HepG2 (cell line): ENCODE measurements at regions not wholly inside any gene's neighbourhood (a gene's known extent, or its start where the extent isn't known, plus 50 kb on each side); places are given as distances from the start of the nearest gene placed in this dataset.

ENCODE experiments used
- ATAC-seq: fragments of 200-7000 bp; cut with Tn5 transposase; 3 replicates; pipeline ENCODE4 v1.9.1; 2020; ENCODE audit warnings: mild to moderate bottlenecking, moderate library complexity
- BruUV-seq: library from RNA; stranded (reverse); fragments of 400-500 nt; replicated peaks from 2 replicates; lab custom pipeline; 2021; lab: Mats Ljungman, UMichigan
- CTCF ChIA-PET: fragments of 300-600 bp; formaldehyde crosslinking; extraction: SDS; loops from one replicate; lab custom pipeline; 2021; ENCODE audit warnings: low total read pairs, inconsistent platforms, low intra/inter-chr PET ratio; lab: Yijun Ruan, JAX
- POLR2A ChIA-PET: fragments of 350-600 bp; sonication (Branson Sonifier 250); formaldehyde crosslinking; loops from one replicate; lab custom pipeline; 2020; ENCODE audit warnings: antibody characterized with exemption, inconsistent platforms; lab: Yijun Ruan, JAX
- DNase-seq: peaks from one replicate; pipeline ENCODE4 v3.0.0-alpha.2; 2015; ENCODE audit warnings: low spot score
- FAIRE-seq: peaks from 3 replicates; lab custom pipeline; 2011; peaks lifted over from hg19 to GRCh38; lab: Jason Lieb, UNC
- H2AFZ ChIP-seq: one replicate; pipeline ENCODE4 v1.6.1; 2011; ENCODE audit warnings: low read length, inconsistent platforms
- H3K27ac ChIP-seq: fragments of 300-600 bp; 3 replicates; pipeline ENCODE4 v1.8.0; 2011; ENCODE audit warnings: mixed run types, mild to moderate bottlenecking, mixed read lengths, low read length, inconsistent platforms; ENCODE audit not compliant: insufficient read depth; ENCODE audit errors: extremely low read length
- H3K27me3 ChIP-seq, 2 experiments: fragments of 200-600 bp in 1 of 2; 2 replicates in 1 of 2; 3 replicates in 1 of 2; pipeline versions ENCODE4 v1.6.0 to v1.8.0; 2011; ENCODE audit warnings: low read length in 2 of 2, mild to moderate bottlenecking in 2 of 2, moderate library complexity in 2 of 2, inconsistent platforms in 1 of 2; ENCODE audit not compliant: insufficient read depth in 2 of 2, control insufficient read depth in 1 of 2
- H3K36me3 ChIP-seq, 2 experiments: fragments of 200-600 bp in 1 of 2; replicated peaks in 1 of 2; 2 replicates in 1 of 2; 3 replicates in 1 of 2; pipeline versions ENCODE4 v1.5.1 to v1.8.0; 2011; ENCODE audit warnings: low read length in 2 of 2, inconsistent platforms in 1 of 2; ENCODE audit not compliant: insufficient read depth in 2 of 2, control insufficient read depth in 1 of 2
- H3K4me1 ChIP-seq: 2 replicates; pipeline ENCODE4 v1.5.1; 2012; ENCODE audit warnings: low read length, inconsistent platforms; ENCODE audit not compliant: insufficient read depth
- H3K4me2 ChIP-seq: 2 replicates; pipeline ENCODE4 v1.6.0; 2011; ENCODE audit warnings: low read depth, low read length, inconsistent platforms
- H3K4me3 ChIP-seq, 3 experiments: fragments of 200-600 bp in 1 of 3; sonication (generic), shearing (Covaris generic) in 1 of 3; replicated peaks in 1 of 3; 2 replicates each; pipeline ENCODE4 v1.5.1; 2011 to 2016; ENCODE audit warnings: low read length in 3 of 3, inconsistent platforms in 2 of 3, low read depth in 2 of 3, mild to moderate bottlenecking in 2 of 3, control low read depth in 1 of 3, mixed read lengths in 1 of 3; ENCODE audit not compliant: insufficient read depth in 1 of 3
- H3K79me2 ChIP-seq: one replicate; pipeline ENCODE4 v1.6.1; 2011; ENCODE audit warnings: low read length, inconsistent platforms; ENCODE audit not compliant: insufficient read depth
- H3K9ac ChIP-seq: 2 replicates; pipeline ENCODE4 v1.6.0; 2011; ENCODE audit warnings: mild to moderate bottlenecking, low read depth, low read length, inconsistent platforms; ENCODE audit not compliant: insufficient read depth
- H3K9me3 ChIP-seq: 2 replicates; pipeline ENCODE4 v1.5.1; 2012; ENCODE audit warnings: mild to moderate bottlenecking, low read length
- H4K20me1 ChIP-seq: 2 replicates; pipeline ENCODE4 v1.6.0; 2011; ENCODE audit warnings: inconsistent platforms, mild to moderate bottlenecking, low read length, moderate library complexity; ENCODE audit not compliant: insufficient read depth
- HMGA1 ChIP-seq: sonication (generic); formaldehyde crosslinking; conservative IDR thresholded peaks from 2 replicates; pipeline ENCODE4 v1.4.0; 2020; ENCODE audit warnings: missing genetic modification reagents
- IKZF4 ChIP-seq: sonication (generic); formaldehyde crosslinking; IDR thresholded peaks from 2 replicates; pipeline ENCODE4 v1.5.1; 2020; ENCODE audit warnings: borderline replicate concordance, mild to moderate bottlenecking, low read depth, missing genetic modification reagents; ENCODE audit errors: not compliant biosample characterization
- KDM6A ChIP-seq: IDR thresholded peaks from 2 replicates; pipeline ENCODE4 v1.6.1; 2016; ENCODE audit warnings: low read depth
- MAZ ChIP-seq, 2 experiments: sonication (generic) in 1 of 2; formaldehyde crosslinking in 1 of 2; IDR thresholded peaks; 2 replicates each; pipeline versions ENCODE4 v1.5.0 to v1.6.1; 2012 to 2020; ENCODE audit warnings: low read depth in 2 of 2, mild to moderate bottlenecking in 2 of 2, borderline replicate concordance in 1 of 2, improper control_type of control experiment in 1 of 2, low read length in 1 of 2, missing genetic modification reagents in 1 of 2, moderate library complexity in 1 of 2
- MIER3 ChIP-seq: IDR thresholded peaks from 2 replicates; pipeline ENCODE4 v1.6.1; 2016; ENCODE audit warnings: missing compliant biosample characterization, borderline replicate concordance
- NONO ChIP-seq, 2 experiments: fragments of 450-650 bp in 1 of 2; sonication (generic) in 1 of 2; formaldehyde crosslinking in 1 of 2; IDR thresholded peaks in 1 of 2; conservative IDR thresholded peaks in 1 of 2; 2 replicates each; pipeline versions ENCODE4 v1.6.1 to v1.8.0; 2017 to 2022; ENCODE audit warnings: mild to moderate bottlenecking in 1 of 2, missing genetic modification reagents in 1 of 2, moderate library complexity in 1 of 2
- PHF20 ChIP-seq: sonication (generic); formaldehyde crosslinking; IDR thresholded peaks from 2 replicates; pipeline ENCODE4 v1.5.0; 2020; ENCODE audit warnings: mild to moderate bottlenecking, missing genetic modification reagents
- POLR2AphosphoS5 ChIP-seq: IDR thresholded peaks from 2 replicates; pipeline ENCODE4 v1.6.1; 2012; ENCODE audit warnings: low read depth, low read length
- SMAD3 ChIP-seq: sonication (generic); formaldehyde crosslinking; IDR thresholded peaks from 2 replicates; pipeline ENCODE4 v1.4.0; 2020; ENCODE audit warnings: missing genetic modification reagents
- SRSF9 ChIP-seq: fragments of 200-400 bp; formaldehyde crosslinking; IDR thresholded peaks from 2 replicates; pipeline ENCODE4 v1.6.1; 2018; ENCODE audit warnings: borderline replicate concordance, mild to moderate bottlenecking, low read depth, low read length; ENCODE audit not compliant: insufficient read depth, poor library complexity, severe bottlenecking
- ZNF124 ChIP-seq: sonication (generic); formaldehyde crosslinking; IDR thresholded peaks from 2 replicates; pipeline ENCODE4 v1.4.0; 2020; ENCODE audit warnings: missing genetic modification reagents
- ZNF549 ChIP-seq: sonication (generic); formaldehyde crosslinking; IDR thresholded peaks from 2 replicates; pipeline ENCODE4 v1.5.0; 2020; ENCODE audit warnings: missing genetic modification reagents
- ZNF841 ChIP-seq: sonication (generic); formaldehyde crosslinking; IDR thresholded peaks from 2 replicates; pipeline ENCODE4 v1.8.1; 2023; ENCODE audit warnings: missing genetic modification reagents, borderline replicate concordance
- ZNF878 ChIP-seq: sonication (generic); formaldehyde crosslinking; IDR thresholded peaks from 2 replicates; pipeline ENCODE4 v1.8.1; 2023; ENCODE audit warnings: mild to moderate bottlenecking, missing genetic modification reagents, moderate library complexity
- ZNF879 ChIP-seq: sonication (generic); formaldehyde crosslinking; IDR thresholded peaks from 2 replicates; pipeline ENCODE4 v1.8.1; 2023; ENCODE audit warnings: missing genetic modification reagents
- WGBS: methylation state at CpG from one replicate; pipeline ENCODE4 v1.1.6; 2017; ENCODE audit warnings: low lambda C conversion rate; 5-methylcytosine and 5-hydroxymethylcytosine counted together
- in situ Hi-C: cut with HindIII; loops from 2 replicates; pipeline ENCODE4 v1.10.0; 2017; ENCODE audit warnings: low pct_unique_long_range_greater_than_20kb; ENCODE audit not compliant: extremely low pct_ligation_motif_present
- intact Hi-C: fragments of 100-400 bp; cut with micrococcal nuclease; formaldehyde crosslinking; loops from one replicate; pipeline ENCODE4 v1.10.0; 2022; ENCODE audit not compliant: unreplicated experiment
- TF ChIP-seq, protein P1 (sequence below): sonication (generic); formaldehyde crosslinking; IDR thresholded peaks from 2 replicates; pipeline ENCODE4 v1.4.0; 2020; ENCODE audit warnings: mild to moderate bottlenecking, missing genetic modification reagents
- TF ChIP-seq, protein P2 (sequence below): sonication (generic); formaldehyde crosslinking; IDR thresholded peaks from 2 replicates; pipeline ENCODE4 v1.4.0; 2020; ENCODE audit warnings: missing genetic modification reagents; ENCODE audit errors: not compliant biosample characterization
- TF ChIP-seq, protein P3 (sequence below): sonication (generic); formaldehyde crosslinking; IDR thresholded peaks from 2 replicates; pipeline ENCODE4 v1.4.0; 2020; ENCODE audit warnings: low read depth, missing genetic modification reagents

DNA sequence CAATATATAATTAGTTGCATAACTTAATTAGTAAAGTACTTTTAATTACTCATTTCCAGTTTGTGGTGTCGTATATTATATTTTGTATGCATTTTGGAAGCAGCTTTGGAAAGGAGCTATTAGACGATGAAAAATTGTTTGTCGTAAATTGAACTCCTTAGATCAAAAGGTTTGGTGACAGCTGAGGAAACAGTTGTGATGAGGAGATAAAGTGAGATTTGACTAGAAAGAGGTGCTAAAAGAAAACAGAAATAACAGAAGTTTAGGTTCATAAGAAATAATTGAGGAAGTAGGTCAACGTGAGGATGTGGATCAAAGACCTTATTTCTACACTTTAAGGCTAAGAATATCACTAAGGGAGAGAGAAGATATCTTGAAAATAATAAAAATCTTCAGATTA lies 141.9 kb upstream of the NETO1 start:
- in situ Hi-C loops, result no loop called here
- H3K27ac ChIP-seq, result no peak overlapping the region
- 48% methylated on average over 4 of the region's 4 CpGs for WGBS
- intact Hi-C loops, result no loop called here
- POLR2A ChIA-PET, result no interaction called here
- no peaks in the 10 kb centered on the region for H4K20me1 ChIP-seq
- no peak for FAIRE-seq
- no peaks in the 10 kb centered on the region for H3K27me3 ChIP-seq
- H3K4me3 ChIP-seq, result no peak overlapping the region
- no TSS peak for BruUV-seq
- CTCF ChIA-PET, result no interaction called here
- H3K36me3 ChIP-seq, result no peaks in the 10 kb centered on the region
- DNase-seq, result no peak
- H2AFZ ChIP-seq, result no peak overlapping the region
- TF ChIP-seq NONO (IDR thresholded peaks at IDR 0.05) (no peak), NONO (CRISPR knock-in tag; conservative IDR thresholded peaks at IDR 0.05) (no peak), HMGA1 (CRISPR knock-in tag) (no peak), SMAD3 (no peak), ZNF124 (no peak), ZNF841 (no peak), ZNF878 (no peak), POLR2AphosphoS5 (no peak), PHF20 (CRISPR knock-in tag) (no peak), KDM6A (CRISPR knock-in tag) (no peak), SRSF9 (no peak), ZNF879 (CRISPR knock-in tag) (no peak), IKZF4 (CRISPR knock-in tag) (no peak), ZNF549 (CRISPR knock-in tag) (no peak), MIER3 (CRISPR knock-in tag) (no peak), MAZ (IDR thresholded peaks at IDR 0.05; ENCODE audit: borderline replicate concordance, low read depth, low read length) (no peak), MAZ (CRISPR knock-in tag; IDR thresholded peaks at IDR 0.05; ENCODE audit: low read depth) (no peak)
- TF ChIP-seq, protein P1, sequence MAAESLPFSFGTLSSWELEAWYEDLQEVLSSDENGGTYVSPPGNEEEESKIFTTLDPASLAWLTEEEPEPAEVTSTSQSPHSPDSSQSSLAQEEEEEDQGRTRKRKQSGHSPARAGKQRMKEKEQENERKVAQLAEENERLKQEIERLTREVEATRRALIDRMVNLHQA (CRISPR knock-in tag), result no peak
- TF ChIP-seq, protein P2, sequence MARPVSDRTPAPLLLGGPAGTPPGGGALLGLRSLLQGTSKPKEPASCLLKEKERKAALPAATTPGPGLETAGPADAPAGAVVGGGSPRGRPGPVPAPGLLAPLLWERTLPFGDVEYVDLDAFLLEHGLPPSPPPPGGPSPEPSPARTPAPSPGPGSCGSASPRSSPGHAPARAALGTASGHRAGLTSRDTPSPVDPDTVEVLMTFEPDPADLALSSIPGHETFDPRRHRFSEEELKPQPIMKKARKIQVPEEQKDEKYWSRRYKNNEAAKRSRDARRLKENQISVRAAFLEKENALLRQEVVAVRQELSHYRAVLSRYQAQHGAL (CRISPR knock-in tag), result no peak
- TF ChIP-seq, protein P3, sequence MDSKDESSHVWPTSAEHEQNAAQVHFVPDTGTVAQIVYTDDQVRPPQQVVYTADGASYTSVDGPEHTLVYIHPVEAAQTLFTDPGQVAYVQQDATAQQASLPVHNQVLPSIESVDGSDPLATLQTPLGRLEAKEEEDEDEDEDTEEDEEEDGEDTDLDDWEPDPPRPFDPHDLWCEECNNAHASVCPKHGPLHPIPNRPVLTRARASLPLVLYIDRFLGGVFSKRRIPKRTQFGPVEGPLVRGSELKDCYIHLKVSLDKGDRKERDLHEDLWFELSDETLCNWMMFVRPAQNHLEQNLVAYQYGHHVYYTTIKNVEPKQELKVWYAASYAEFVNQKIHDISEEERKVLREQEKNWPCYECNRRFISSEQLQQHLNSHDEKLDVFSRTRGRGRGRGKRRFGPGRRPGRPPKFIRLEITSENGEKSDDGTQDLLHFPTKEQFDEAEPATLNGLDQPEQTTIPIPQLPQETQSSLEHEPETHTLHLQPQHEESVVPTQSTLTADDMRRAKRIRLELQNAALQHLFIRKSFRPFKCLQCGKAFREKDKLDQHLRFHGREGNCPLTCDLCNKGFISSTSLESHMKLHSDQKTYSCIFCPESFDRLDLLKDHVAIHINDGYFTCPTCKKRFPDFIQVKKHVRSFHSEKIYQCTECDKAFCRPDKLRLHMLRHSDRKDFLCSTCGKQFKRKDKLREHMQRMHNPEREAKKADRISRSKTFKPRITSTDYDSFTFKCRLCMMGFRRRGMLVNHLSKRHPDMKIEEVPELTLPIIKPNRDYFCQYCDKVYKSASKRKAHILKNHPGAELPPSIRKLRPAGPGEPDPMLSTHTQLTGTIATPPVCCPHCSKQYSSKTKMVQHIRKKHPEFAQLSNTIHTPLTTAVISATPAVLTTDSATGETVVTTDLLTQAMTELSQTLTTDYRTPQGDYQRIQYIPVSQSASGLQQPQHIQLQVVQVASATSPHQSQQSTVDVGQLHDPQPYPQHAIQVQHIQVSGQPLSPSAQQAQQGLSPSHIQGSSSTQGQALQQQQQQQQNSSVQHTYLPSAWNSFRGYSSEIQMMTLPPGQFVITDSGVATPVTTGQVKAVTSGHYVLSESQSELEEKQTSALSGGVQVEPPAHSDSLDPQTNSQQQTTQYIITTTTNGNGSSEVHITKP, result no peak
- H3K9me3 ChIP-seq, result 0 out of 2 replicates have a peak, but pooled peaks cover 15% of the 10 kb centered on the region
- H3K9ac ChIP-seq, result no peak overlapping the region
- H3K4me2 ChIP-seq, result no peak overlapping the region
- no peak for ATAC-seq
- H3K4me1 ChIP-seq, result no peaks in the 10 kb centered on the region
- no peaks in the 10 kb centered on the region for H3K79me2 ChIP-seq
